ENCODE measurements at regions not wholly inside any gene's neighbourhood (a gene's known extent, or its start where the extent isn't known, plus 50 kb on each side); places are given as distances from the start of the nearest gene placed in this dataset.

DNA sequence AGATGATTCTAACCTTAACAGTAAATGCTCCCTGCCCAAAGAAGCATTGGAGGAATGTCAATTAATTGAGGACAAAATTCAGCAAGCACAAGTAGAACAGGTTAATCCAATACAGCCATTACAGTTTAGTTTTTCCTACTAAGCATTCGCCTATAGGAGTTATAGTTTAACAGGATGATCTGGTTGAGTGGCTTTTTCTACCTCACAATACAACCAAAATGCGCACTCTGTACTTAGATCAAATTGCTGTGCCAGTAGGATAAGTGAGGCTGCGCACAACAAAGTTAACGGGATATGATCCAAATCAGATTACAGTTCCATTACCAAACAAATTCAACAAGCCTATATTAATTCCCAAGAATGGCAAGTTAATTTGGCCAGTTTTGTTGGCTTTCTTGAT lies 117.1 kb upstream of the TRIM24 start:
- Histone ChIP-seq H3K27me3 (no peaks in the 10 kb centered on the region), H3K9me3 (peaks cover 12% of the 10 kb centered on the region), H3K36me3 (no peaks in the 10 kb centered on the region), H3K4me3 (ENCODE audit: low read depth, low read length) (no peak overlapping the region), H3K4me1 (no peaks in the 10 kb centered on the region; the same call in 1 of the 2 replicates)
- DNase-seq: no peak
- TF ChIP-seq, protein P1, sequence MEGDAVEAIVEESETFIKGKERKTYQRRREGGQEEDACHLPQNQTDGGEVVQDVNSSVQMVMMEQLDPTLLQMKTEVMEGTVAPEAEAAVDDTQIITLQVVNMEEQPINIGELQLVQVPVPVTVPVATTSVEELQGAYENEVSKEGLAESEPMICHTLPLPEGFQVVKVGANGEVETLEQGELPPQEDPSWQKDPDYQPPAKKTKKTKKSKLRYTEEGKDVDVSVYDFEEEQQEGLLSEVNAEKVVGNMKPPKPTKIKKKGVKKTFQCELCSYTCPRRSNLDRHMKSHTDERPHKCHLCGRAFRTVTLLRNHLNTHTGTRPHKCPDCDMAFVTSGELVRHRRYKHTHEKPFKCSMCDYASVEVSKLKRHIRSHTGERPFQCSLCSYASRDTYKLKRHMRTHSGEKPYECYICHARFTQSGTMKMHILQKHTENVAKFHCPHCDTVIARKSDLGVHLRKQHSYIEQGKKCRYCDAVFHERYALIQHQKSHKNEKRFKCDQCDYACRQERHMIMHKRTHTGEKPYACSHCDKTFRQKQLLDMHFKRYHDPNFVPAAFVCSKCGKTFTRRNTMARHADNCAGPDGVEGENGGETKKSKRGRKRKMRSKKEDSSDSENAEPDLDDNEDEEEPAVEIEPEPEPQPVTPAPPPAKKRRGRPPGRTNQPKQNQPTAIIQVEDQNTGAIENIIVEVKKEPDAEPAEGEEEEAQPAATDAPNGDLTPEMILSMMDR (IDR thresholded peaks at IDR 0.05; ENCODE audit: low read depth, low read length): no peak

DNA sequence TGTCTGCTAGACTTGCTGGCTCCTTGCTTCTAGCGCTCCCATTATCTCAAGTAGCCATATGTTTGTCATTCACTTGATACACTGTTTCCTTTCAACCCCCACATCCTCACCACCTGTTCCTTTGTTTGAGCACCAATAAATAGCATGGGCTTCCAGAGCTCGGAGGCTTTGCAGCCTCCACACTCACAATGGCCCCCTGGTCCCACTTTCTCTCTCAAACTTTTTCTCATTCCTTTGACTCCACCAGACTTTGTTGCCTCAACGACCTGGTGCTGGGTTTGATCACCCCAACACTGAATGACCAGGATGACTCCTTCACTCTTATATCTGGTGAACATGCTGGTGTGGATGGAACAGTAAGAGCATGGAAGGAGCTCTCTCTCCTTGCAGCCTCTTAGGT lies 114.5 kb upstream of the TRIM24 start:
- Histone ChIP-seq H3K27me3 (no peaks in the 10 kb centered on the region), H3K4me3 (ENCODE audit: low read depth, low read length) (no peak overlapping the region), H3K4me1 (no peaks in the 10 kb centered on the region), H3K36me3 (no peaks in the 10 kb centered on the region), H3K9me3 (peaks cover 6% of the 10 kb centered on the region; the same call in 1 of the 2 replicates)
- TF ChIP-seq, protein P1 (IDR thresholded peaks at IDR 0.05; ENCODE audit: low read depth, low read length): no peak
- no peak for DNase-seq

DNA sequence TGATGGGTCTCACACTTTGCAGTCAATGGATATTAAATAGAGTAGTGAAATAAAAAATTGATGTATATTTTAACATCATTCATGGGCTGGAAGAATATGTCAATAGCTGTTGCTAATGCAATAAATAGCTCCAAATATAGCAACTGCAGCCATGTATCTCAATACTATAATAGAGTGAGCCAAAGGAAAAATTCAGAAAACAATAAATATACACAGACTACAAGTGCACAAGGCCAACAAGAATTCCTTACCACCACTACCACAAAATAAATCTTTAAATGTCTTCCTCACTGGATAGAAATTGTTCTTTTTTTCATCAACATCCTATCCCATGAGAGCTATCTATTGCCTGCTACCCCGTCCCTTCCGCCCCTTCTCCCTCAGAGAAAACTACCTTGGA lies 113.1 kb upstream of the TRIM24 start:
- TF ChIP-seq, protein P1 (IDR thresholded peaks at IDR 0.05; ENCODE audit: low read depth, low read length): no peak
- Histone ChIP-seq H3K36me3 (no peaks in the 10 kb centered on the region), H3K9me3 (peaks cover 6% of the 10 kb centered on the region; the same call in 1 of the 2 replicates), H3K4me1 (no peaks in the 10 kb centered on the region), H3K27me3 (no peaks in the 10 kb centered on the region), H3K4me3 (ENCODE audit: low read depth, low read length) (no peak overlapping the region)
- no peak for DNase-seq

DNA sequence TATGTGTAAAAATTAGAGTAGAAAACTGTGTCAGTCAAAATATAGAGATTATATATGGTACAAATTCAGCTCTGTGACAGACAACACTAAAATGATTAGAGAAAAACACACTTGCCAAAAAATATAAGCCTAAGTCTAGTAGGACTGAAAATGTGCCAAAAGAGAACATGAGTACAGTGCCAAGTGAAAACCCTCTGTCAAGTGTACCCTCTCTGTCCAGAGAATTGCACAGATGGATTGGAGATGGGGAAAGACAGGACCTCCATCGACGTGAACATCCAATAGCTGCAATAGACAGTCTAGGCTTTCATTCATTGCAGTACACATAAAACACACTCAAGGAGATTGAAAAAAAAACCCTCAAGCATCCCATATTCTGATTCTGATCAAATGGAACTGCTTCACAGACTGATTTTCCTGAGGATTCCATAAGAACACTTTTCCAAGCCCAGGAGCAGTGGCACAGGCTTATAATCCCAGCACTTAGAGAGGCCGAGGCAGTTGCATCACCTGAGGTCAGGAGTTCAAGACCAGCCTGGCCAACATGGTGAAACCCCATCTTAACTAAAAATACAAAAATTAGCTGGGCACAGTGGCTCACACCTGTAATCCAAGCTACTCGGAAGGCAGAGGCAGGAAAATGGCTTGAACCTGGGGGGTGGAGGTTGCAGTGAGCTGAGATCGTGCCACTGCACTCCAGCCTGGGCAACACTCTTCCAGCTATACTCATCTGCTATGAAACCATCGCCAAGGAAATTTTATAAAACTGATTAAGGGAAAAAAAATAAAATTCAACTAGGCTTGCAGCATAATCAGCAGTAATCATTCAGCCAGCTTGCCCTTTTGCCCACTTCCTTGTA lies 110.0 kb upstream of the TRIM24 start:
- peaks cover 6% of the 10 kb centered on the region; the same call in 1 of the 2 replicates for H3K9me3 ChIP-seq
- TF ChIP-seq, protein P1 (IDR thresholded peaks at IDR 0.05; ENCODE audit: low read depth, low read length): no peak
- no peaks in the 10 kb centered on the region for H3K36me3 ChIP-seq
- H3K4me1 ChIP-seq: no peaks in the 10 kb centered on the region; the same call in 1 of the 2 replicates
- DNase-seq: no peak
- no peaks in the 10 kb centered on the region for H3K27me3 ChIP-seq
- no peak overlapping the region for H3K4me3 ChIP-seq (ENCODE audit: low read depth, low read length)

DNA sequence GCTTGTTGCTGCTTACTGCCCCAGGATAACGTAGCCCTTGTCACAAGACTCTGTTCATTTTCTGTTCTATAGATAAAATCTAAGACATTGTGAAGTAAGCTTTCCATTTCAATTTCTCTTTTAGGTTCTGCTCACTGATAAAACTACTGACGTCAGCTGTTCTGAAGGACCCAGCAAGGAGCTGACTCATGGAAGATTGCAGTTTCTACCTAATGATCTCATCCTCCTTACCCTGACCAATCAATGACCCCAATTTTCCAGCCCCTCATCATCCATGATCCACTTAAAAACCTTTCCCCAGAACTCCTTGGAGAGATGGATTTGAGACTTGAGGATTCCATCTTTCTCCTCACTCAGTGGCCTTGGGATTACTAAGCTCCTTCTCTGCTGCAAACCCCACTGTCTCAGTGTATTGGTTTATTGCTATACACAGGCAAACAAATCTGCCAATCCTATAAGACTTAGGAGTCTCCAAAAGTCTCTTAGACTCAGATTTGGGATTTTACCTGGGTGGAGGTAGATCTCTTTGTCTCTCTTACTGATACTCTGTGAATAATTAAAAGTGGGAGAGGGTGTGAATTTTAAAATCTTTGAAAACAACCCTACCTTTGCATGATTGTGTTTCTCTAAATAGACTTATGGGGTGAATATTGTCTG lies 109.2 kb upstream of the TRIM24 start:
- DNase-seq: no peak
- H3K4me3 ChIP-seq (ENCODE audit: low read depth, low read length): no peak overlapping the region
- no peaks in the 10 kb centered on the region; the same call in 1 of the 2 replicates for H3K4me1 ChIP-seq
- no peaks in the 10 kb centered on the region for H3K36me3 ChIP-seq
- H3K27me3 ChIP-seq: no peaks in the 10 kb centered on the region
- peaks cover 6% of the 10 kb centered on the region; the same call in 1 of the 2 replicates for H3K9me3 ChIP-seq
- TF ChIP-seq, protein P1 (IDR thresholded peaks at IDR 0.05; ENCODE audit: low read depth, low read length): no peak
